ENCODE measurements at regions not wholly inside any gene's neighbourhood (a gene's known extent, or its start where the extent isn't known, plus 50 kb on each side); places are given as distances from the start of the nearest gene placed in this dataset.
"Not testable (repeated sequence)": the region's sequence is repeated elsewhere in the genome, so short reads cannot be mapped to it uniquely, and the experiment has no call there.

DNA sequence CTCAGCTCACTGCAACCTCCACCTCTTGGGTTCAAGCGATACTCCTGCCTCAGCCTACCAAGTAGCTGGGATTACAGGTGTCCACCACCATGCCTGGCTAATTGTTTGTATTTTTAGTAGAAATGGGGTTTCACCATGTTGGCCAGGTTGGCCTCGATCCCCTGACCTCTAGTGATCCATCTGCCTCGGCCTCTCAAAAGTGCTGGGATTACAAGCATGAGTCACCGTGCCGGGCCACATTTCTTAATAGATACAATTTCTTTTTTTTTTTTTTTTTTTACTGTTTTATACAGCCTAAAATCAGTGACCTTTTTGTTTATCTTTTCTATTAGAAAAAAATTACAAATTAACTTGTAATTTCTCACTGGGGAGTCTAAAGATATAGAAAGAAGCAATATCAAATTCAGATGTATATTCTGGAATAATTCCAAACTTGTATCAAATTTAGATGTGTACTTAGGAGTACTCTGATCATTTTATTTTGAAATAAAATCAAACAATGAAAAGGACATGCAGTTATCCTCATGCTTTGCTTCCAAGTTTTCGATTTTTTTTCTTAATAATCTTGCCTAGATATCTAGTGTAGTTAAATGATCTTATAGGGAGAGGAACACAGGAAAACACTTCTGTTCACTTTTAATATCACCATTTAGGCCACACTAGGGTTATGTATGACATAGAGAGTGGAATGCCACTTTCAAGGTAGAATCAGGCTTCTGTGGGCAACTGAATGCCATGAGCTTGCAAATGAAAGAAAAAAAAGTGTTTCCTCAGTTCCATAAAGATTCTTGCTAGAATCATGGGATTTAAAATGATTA lies 1089.3 kb downstream of the SUCLG1 start:
- ATAC-seq (replicated peaks; ENCODE audit: extremely low read depth, poor library complexity, severe bottlenecking) (no peak), DNase-seq (ENCODE audit: low spot score in 2 of 2) (no peak)
- peaks cover 6% of the 10 kb centered on the region for H3K9me3 Mint-ChIP-seq
- H3K4me1 Mint-ChIP-seq, result no peaks in the 10 kb centered on the region
- H3K36me3 Mint-ChIP-seq (ENCODE audit: insufficient read depth), result no peaks in the 10 kb centered on the region
- no peaks in the 10 kb centered on the region for H3K27me3 Mint-ChIP-seq
- no peak overlapping the region for H3K27ac Mint-ChIP-seq (ENCODE audit: low read depth)
- H3K4me3 Mint-ChIP-seq, result no peak overlapping the region

- no peak overlapping the region for H3K27ac Mint-ChIP-seq (ENCODE audit: low read depth)
- H3K36me3 Mint-ChIP-seq (ENCODE audit: insufficient read depth), result no peaks in the 10 kb centered on the region
- peaks cover 6% of the 10 kb centered on the region for H3K9me3 Mint-ChIP-seq
- no peak overlapping the region for H3K4me3 Mint-ChIP-seq
- H3K27me3 Mint-ChIP-seq, result no peaks in the 10 kb centered on the region
- DNase-seq (ENCODE audit: low spot score in 2 of 2) (no peak), ATAC-seq (replicated peaks; ENCODE audit: extremely low read depth, poor library complexity, severe bottlenecking) (no peak)
- no peaks in the 10 kb centered on the region for H3K4me1 Mint-ChIP-seq
Observed at GRCh38 chr2:83368916-83369315, 1090.2 kb downstream of the SUCLG1 start.

DNA sequence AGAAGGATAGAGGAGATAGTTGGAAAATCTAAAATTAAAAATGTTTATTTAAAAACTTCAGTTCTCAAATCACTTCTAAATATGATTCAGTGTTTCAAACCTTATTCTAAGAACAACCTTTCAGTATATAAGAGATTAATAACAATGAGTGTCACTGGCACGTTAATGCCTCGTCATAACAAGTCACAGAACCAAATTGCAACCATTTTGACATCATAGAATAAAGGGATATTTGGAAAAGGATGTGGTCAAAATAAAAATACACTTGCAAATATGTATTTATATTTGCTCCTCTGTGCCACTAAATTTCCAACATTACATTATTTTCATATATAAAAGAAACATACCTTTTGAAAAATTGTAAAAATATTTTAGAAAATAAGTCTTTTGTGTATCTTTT lies 1090.6 kb downstream of the SUCLG1 start:
- ATAC-seq (replicated peaks; ENCODE audit: extremely low read depth, poor library complexity, severe bottlenecking) (no peak), DNase-seq (ENCODE audit: low spot score in 2 of 2) (no peak)
- Mint-ChIP-seq H3K27me3 (no peaks in the 10 kb centered on the region), H3K9me3 (peaks cover 5% of the 10 kb centered on the region), H3K4me3 (no peak overlapping the region), H3K4me1 (no peaks in the 10 kb centered on the region), H3K27ac (ENCODE audit: low read depth) (no peak overlapping the region), H3K36me3 (ENCODE audit: insufficient read depth) (no peaks in the 10 kb centered on the region)

- Mint-ChIP-seq H3K36me3 (ENCODE audit: insufficient read depth) (no peaks in the 10 kb centered on the region), H3K27me3 (no peaks in the 10 kb centered on the region), H3K9me3 (peaks cover 6% of the 10 kb centered on the region), H3K27ac (ENCODE audit: low read depth) (no peak overlapping the region), H3K4me3 (no peak overlapping the region), H3K4me1 (no peaks in the 10 kb centered on the region)
- DNase-seq (ENCODE audit: low spot score in 2 of 2) (no peak), ATAC-seq (replicated peaks; ENCODE audit: extremely low read depth, poor library complexity, severe bottlenecking) (no peak)
Observed at GRCh38 chr2:83365476-83365875, 1093.6 kb downstream of the SUCLG1 start.

- Mint-ChIP-seq H3K36me3 (ENCODE audit: insufficient read depth) (no peaks in the 10 kb centered on the region), H3K27ac (ENCODE audit: low read depth) (no peak overlapping the region), H3K9me3 (peaks cover 6% of the 10 kb centered on the region), H3K4me3 (no peak overlapping the region), H3K27me3 (no peaks in the 10 kb centered on the region), H3K4me1 (no peaks in the 10 kb centered on the region)
- DNase-seq (ENCODE audit: low spot score in 2 of 2) (no peak), ATAC-seq (replicated peaks; ENCODE audit: extremely low read depth, poor library complexity, severe bottlenecking) (no peak)
Observed at GRCh38 chr2:83364264-83364663, 1094.8 kb downstream of the SUCLG1 start.

- H3K4me1 Mint-ChIP-seq; ATAC-seq (replicated peaks; ENCODE audit: extremely low read depth, poor library complexity, severe bottlenecking): not testable (repeated sequence)
Observed at GRCh38 chr2:83363138-83363537, 1095.9 kb downstream of the SUCLG1 start.

DNA sequence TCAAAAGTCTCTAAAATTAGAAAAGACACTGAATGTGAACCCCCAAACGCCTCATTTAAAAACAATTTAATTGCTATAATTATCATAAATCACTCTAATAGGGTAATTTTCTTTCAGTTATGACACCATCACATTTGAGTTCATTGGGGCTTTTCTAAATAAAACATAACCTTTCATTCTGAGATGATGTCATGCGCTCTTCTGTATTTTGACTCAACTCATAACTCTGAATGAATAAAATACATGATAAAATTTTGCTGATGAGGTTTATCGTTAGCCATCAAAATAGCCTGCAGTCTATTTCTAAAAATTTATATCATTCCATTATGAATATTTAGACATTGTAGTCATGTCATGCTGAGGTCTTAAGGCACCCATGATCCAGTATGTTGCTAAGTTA lies 1099.7 kb downstream of the SUCLG1 start:
- Mint-ChIP-seq H3K4me3 (no peak overlapping the region), H3K9me3 (peaks cover 6% of the 10 kb centered on the region), H3K36me3 (ENCODE audit: insufficient read depth) (no peaks in the 10 kb centered on the region), H3K27me3 (no peaks in the 10 kb centered on the region), H3K27ac (ENCODE audit: low read depth) (no peak overlapping the region), H3K4me1 (no peaks in the 10 kb centered on the region)
- ATAC-seq (replicated peaks; ENCODE audit: extremely low read depth, poor library complexity, severe bottlenecking) (no peak), DNase-seq (ENCODE audit: low spot score in 2 of 2) (no peak)

More at GRCh38 chr2:83363138-83363537, 1095.9 kb downstream of the SUCLG1 start:
- H3K27ac Mint-ChIP-seq (ENCODE audit: low read depth); H3K27me3 Mint-ChIP-seq; DNase-seq (ENCODE audit: low spot score in 2 of 2); H3K9me3 Mint-ChIP-seq; H3K36me3 Mint-ChIP-seq (ENCODE audit: insufficient read depth); H3K4me3 Mint-ChIP-seq: not testable (repeated sequence)

- Mint-ChIP-seq H3K4me3 (no peak overlapping the region), H3K36me3 (ENCODE audit: insufficient read depth) (peaks cover 3% of the 10 kb centered on the region), H3K9me3 (peaks cover 19% of the 10 kb centered on the region), H3K4me1 (no peaks in the 10 kb centered on the region), H3K27me3 (no peaks in the 10 kb centered on the region), H3K27ac (ENCODE audit: low read depth) (no peak overlapping the region)
- ATAC-seq (replicated peaks; ENCODE audit: extremely low read depth, poor library complexity, severe bottlenecking), result peak; percentile 41
- no peak for DNase-seq (ENCODE audit: low spot score in 2 of 2)
Observed at GRCh38 chr2:83342860-83343329, 1116.2 kb downstream of the SUCLG1 start.

- no peak for DNase-seq (ENCODE audit: low spot score in 2 of 2)
- no peak overlapping the region for H3K4me3 Mint-ChIP-seq
- peaks cover 3% of the 10 kb centered on the region for H3K36me3 Mint-ChIP-seq (ENCODE audit: insufficient read depth)
- no peak for ATAC-seq (replicated peaks; ENCODE audit: extremely low read depth, poor library complexity, severe bottlenecking)
- H3K4me1 Mint-ChIP-seq, result no peaks in the 10 kb centered on the region
- no peaks in the 10 kb centered on the region for H3K27me3 Mint-ChIP-seq
- H3K27ac Mint-ChIP-seq (ENCODE audit: low read depth), result no peak overlapping the region
- peaks cover 16% of the 10 kb centered on the region for H3K9me3 Mint-ChIP-seq
Observed at GRCh38 chr2:83340424-83340823, 1118.7 kb downstream of the SUCLG1 start.

DNA sequence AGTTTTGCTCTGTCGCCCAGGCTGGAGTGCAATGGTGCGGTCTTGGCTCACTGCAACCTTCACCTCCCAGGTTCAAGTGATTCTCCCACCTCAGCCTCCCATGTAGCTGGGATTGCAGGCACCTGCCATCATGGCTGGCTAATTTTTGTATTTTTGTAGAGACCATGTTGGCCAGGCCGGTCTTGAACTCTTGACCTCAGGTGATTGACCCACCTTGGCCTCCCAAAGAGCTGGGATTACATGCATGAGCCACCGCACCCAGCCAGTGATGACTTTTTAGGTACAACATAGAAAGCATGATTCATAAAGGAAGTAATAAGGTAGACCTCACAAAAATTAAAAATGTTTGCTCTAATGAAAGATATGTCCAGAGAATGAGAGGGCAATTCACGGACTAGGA lies 1119.1 kb downstream of the SUCLG1 start:
- not testable (repeated sequence) for DNase-seq (ENCODE audit: low spot score in 2 of 2); ATAC-seq (replicated peaks; ENCODE audit: extremely low read depth, poor library complexity, severe bottlenecking); H3K27ac Mint-ChIP-seq (ENCODE audit: low read depth); H3K4me1 Mint-ChIP-seq; H3K27me3 Mint-ChIP-seq; H3K36me3 Mint-ChIP-seq (ENCODE audit: insufficient read depth); H3K4me3 Mint-ChIP-seq
- peaks cover 14% of the 10 kb centered on the region for H3K9me3 Mint-ChIP-seq

DNA sequence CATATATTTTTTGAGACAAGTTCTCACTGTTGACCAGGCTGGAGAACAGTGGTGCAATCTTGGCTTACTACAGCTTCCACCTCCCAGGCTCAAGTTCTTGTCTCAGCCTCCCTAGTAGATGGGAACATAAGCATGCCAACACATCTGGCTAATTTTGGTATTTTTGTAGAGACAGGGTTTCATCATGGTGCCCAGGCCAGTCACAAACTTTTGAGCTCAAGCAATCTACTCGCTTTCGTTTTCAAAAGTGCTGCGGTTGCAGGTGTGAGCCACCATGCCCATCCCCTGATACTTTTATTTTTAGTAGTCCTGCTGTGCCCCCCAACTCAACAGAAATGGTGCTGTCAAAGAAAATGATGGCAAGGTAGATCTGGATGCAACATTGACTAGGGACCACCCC lies 1127.3 kb downstream of the SUCLG1 start:
- peaks cover 5% of the 10 kb centered on the region for H3K9me3 Mint-ChIP-seq
- no peaks in the 10 kb centered on the region for H3K36me3 Mint-ChIP-seq (ENCODE audit: insufficient read depth)
- H3K4me3 Mint-ChIP-seq, result no peak overlapping the region
- no peaks in the 10 kb centered on the region for H3K4me1 Mint-ChIP-seq
- H3K27me3 Mint-ChIP-seq, result no peaks in the 10 kb centered on the region
- H3K27ac Mint-ChIP-seq (ENCODE audit: low read depth), result no peak overlapping the region
- DNase-seq (ENCODE audit: low spot score in 2 of 2), result no peak
- no peak for ATAC-seq (replicated peaks; ENCODE audit: extremely low read depth, poor library complexity, severe bottlenecking)

- DNase-seq (ENCODE audit: low spot score in 2 of 2) (no peak), ATAC-seq (replicated peaks; ENCODE audit: extremely low read depth, poor library complexity, severe bottlenecking) (no peak)
- Mint-ChIP-seq H3K27ac (ENCODE audit: low read depth) (no peak overlapping the region), H3K4me1 (no peaks in the 10 kb centered on the region), H3K36me3 (ENCODE audit: insufficient read depth) (no peaks in the 10 kb centered on the region), H3K9me3 (no peaks in the 10 kb centered on the region), H3K4me3 (no peak overlapping the region), H3K27me3 (no peaks in the 10 kb centered on the region)
Observed at GRCh38 chr2:83323038-83323437, 1136.0 kb downstream of the SUCLG1 start.

- DNase-seq (ENCODE audit: low spot score in 2 of 2), result no peak
- Mint-ChIP-seq H3K27ac (ENCODE audit: low read depth) (no peak overlapping the region), H3K4me1 (no peaks in the 10 kb centered on the region), H3K9me3 (peaks cover 6% of the 10 kb centered on the region), H3K36me3 (ENCODE audit: insufficient read depth) (no peaks in the 10 kb centered on the region), H3K4me3 (no peak overlapping the region), H3K27me3 (no peaks in the 10 kb centered on the region)
- ATAC-seq (replicated peaks; ENCODE audit: extremely low read depth, poor library complexity, severe bottlenecking), result no peak
Observed at GRCh38 chr2:83320053-83320452, 1139.0 kb downstream of the SUCLG1 start.

All from central memory CD8-positive, alpha-beta T cell (primary cell).